KMS-11 (cell line): ENCODE measurements at regions not wholly inside any gene's neighbourhood (a gene's known extent, or its start where the extent isn't known, plus 50 kb on each side); places are given as distances from the start of the nearest gene placed in this dataset.
A peak's percentile ranks its signal among the peaks of the same experiment; 100 is the strongest.

Experiments used
- H2AFZ ChIP-seq: fragments of 200-600 bp; sonication (generic); 2 replicates; pipeline ENCODE4 v1.6.1; 2016; ENCODE audit warnings: antibody characterized with exemption, mixed run types, low read depth
- H3K27ac ChIP-seq: fragments of 200-600 bp; sonication (generic); 2 replicates; pipeline ENCODE4 v1.6.1; 2016; ENCODE audit warnings: mild to moderate bottlenecking, mixed run types
- H3K27me3 ChIP-seq: fragments of 200-600 bp; sonication (generic); 2 replicates; pipeline ENCODE4 v1.6.1; 2017; ENCODE audit warnings: mild to moderate bottlenecking, low read depth, mixed run types, moderate library complexity; ENCODE audit not compliant: insufficient read depth
- H3K36me3 ChIP-seq: fragments of 200-600 bp; sonication (generic); 2 replicates; pipeline ENCODE4 v1.6.1; 2017; ENCODE audit warnings: mild to moderate bottlenecking, mixed run types; ENCODE audit not compliant: insufficient read depth
- H3K4me1 ChIP-seq: fragments of 200-600 bp; sonication (generic); 2 replicates; pipeline ENCODE4 v1.6.1; 2016; ENCODE audit warnings: mild to moderate bottlenecking, low read depth, mixed run types; ENCODE audit not compliant: poor library complexity, severe bottlenecking
- H3K4me2 ChIP-seq: fragments of 200-600 bp; sonication (generic); 2 replicates; pipeline ENCODE4 v1.7.0; 2016; ENCODE audit warnings: mild to moderate bottlenecking, mixed run types
- H3K4me3 ChIP-seq: fragments of 200-600 bp; sonication (generic); IDR thresholded peaks from 2 replicates; pipeline ENCODE4 v1.6.1; 2017; ENCODE audit warnings: low read depth, low read length, mixed read lengths; ENCODE audit not compliant: insufficient read depth
- H3K79me2 ChIP-seq: fragments of 200-600 bp; sonication (generic); 2 replicates; pipeline ENCODE4 v1.6.1; 2016; ENCODE audit warnings: low read depth, mixed run types; ENCODE audit not compliant: insufficient read depth
- H3K9ac ChIP-seq: fragments of 200-600 bp; sonication (generic); 2 replicates; pipeline ENCODE4 v1.6.1; 2016; ENCODE audit warnings: mild to moderate bottlenecking, mixed run types
- H4K20me1 ChIP-seq: fragments of 200-600 bp; sonication (generic); 2 replicates; pipeline ENCODE4 v1.6.1; 2016; ENCODE audit warnings: mild to moderate bottlenecking, mixed run types; ENCODE audit not compliant: insufficient read depth
- TF ChIP-seq, protein P1 (sequence below): fragments of 200-600 bp; sonication (generic); conservative IDR thresholded peaks from 2 replicates; pipeline ENCODE4 v1.6.1; 2017; ENCODE audit warnings: low read depth, mild to moderate bottlenecking, antibody characterized with exemption, low read length, moderate library complexity, mixed read lengths

DNA sequence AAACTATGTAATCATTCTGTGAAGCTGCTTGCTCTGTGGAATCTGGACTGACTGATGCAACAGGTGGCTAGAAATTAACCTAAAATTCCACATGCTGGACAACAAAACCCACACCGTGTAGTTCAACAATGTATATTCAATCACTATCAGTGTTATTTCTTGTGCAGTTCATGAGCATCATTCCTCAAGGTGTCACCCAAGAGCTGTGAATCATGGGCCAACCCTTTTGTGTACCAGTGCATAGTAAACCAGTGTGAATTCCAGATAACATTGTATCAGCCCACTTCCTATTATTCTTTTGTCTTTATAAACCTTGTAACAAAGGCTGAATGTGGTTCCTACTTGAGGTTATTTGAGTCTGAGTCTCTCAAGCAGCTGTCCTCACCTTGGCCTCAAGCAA, 905.2 kb upstream of the ZNF722 start:
- no peak overlapping the region for H3K27ac ChIP-seq
- H3K79me2 ChIP-seq: no peaks in the 10 kb centered on the region
- H3K4me3 ChIP-seq: no peak overlapping the region
- TF ChIP-seq, protein P1, sequence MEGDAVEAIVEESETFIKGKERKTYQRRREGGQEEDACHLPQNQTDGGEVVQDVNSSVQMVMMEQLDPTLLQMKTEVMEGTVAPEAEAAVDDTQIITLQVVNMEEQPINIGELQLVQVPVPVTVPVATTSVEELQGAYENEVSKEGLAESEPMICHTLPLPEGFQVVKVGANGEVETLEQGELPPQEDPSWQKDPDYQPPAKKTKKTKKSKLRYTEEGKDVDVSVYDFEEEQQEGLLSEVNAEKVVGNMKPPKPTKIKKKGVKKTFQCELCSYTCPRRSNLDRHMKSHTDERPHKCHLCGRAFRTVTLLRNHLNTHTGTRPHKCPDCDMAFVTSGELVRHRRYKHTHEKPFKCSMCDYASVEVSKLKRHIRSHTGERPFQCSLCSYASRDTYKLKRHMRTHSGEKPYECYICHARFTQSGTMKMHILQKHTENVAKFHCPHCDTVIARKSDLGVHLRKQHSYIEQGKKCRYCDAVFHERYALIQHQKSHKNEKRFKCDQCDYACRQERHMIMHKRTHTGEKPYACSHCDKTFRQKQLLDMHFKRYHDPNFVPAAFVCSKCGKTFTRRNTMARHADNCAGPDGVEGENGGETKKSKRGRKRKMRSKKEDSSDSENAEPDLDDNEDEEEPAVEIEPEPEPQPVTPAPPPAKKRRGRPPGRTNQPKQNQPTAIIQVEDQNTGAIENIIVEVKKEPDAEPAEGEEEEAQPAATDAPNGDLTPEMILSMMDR: peak; percentile 22; the same call in 1 of the 2 replicates
- no peak overlapping the region for H2AFZ ChIP-seq
- H3K4me2 ChIP-seq: no peak overlapping the region
- no peaks in the 10 kb centered on the region for H3K27me3 ChIP-seq
- no peaks in the 10 kb centered on the region for H4K20me1 ChIP-seq
- H3K9ac ChIP-seq: no peak overlapping the region
- H3K4me1 ChIP-seq: no peaks in the 10 kb centered on the region
- no peaks in the 10 kb centered on the region for H3K36me3 ChIP-seq

DNA sequence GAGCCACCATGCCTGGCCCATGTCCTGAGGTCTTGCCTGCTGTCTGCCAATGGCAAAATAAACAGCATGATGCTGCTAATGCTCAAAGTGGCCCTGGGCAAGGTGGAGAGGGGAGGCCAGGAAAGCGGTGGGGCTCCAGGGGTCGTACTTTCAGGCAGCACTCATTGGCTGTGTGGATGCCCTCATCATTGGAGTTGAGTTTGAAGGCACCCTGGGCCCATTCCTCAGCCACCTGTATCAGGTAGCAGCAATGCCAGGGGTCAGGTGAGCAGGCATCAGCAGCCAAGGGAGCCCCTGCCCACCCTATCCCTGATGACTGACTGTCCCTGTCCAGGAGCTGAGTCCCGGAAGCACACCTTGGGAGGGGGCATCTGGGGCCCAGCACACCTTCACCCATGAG, 902.5 kb upstream of the ZNF722 start:
- Histone ChIP-seq H3K9ac (no peak overlapping the region), H3K79me2 (no peaks in the 10 kb centered on the region), H3K4me2 (no peak overlapping the region), H3K4me3 (no peak overlapping the region), H3K36me3 (no peaks in the 10 kb centered on the region), H3K27ac (no peak overlapping the region), H2AFZ (no peak overlapping the region), H4K20me1 (no peaks in the 10 kb centered on the region), H3K4me1 (no peaks in the 10 kb centered on the region), H3K27me3 (no peaks in the 10 kb centered on the region)
- TF ChIP-seq, protein P1: no peak

DNA sequence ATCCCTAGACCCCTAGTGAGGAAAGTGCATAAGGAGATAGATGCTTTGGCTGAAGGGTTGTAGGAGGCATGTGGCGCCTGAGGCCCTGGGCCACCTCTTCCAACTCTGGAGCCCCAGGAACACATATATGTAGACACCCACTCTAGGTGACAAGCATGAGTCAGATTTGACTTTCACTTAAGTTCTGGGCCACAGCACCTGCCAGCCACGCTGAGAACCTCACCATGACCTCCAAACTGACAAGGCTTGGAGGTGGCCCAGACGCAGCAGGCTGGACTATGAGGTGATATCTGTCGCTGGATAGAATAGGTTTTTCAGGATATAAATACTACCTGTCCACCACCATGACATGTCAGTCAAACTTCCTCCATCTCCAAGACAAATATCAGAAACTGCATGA, 894.0 kb upstream of the ZNF722 start:
- Histone ChIP-seq H3K79me2 (no peaks in the 10 kb centered on the region), H3K4me3 (no peak overlapping the region), H3K36me3 (no peaks in the 10 kb centered on the region), H2AFZ (no peak overlapping the region), H3K4me2 (no peak overlapping the region), H3K27ac (no peak overlapping the region), H4K20me1 (no peaks in the 10 kb centered on the region), H3K27me3 (no peaks in the 10 kb centered on the region), H3K4me1 (no peaks in the 10 kb centered on the region), H3K9ac (no peak overlapping the region)
- TF ChIP-seq, protein P1: no peak

DNA sequence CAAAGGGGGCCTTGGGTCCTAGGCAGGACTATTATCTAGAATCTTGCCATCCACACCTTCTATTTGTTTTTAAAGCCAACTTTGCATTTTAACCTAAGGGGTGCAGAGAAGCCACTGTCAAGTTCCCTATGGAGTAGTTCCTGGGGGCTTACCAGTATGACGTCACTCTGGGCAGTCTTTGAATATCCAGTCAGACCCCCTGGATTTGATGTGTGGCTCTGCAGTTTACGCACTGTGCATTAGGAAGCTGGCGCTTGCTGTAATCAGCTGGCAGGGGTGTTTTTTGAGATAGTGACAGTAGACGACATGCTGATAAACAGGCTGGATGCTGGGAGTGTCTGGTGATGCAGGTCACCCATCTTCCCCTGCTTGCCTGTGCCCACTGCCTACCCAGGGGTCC, 892.7 kb upstream of the ZNF722 start:
- Histone ChIP-seq H3K36me3 (no peaks in the 10 kb centered on the region), H3K27me3 (no peaks in the 10 kb centered on the region), H3K79me2 (no peaks in the 10 kb centered on the region), H3K9ac (no peak overlapping the region), H4K20me1 (no peaks in the 10 kb centered on the region), H3K4me2 (no peak overlapping the region), H3K4me3 (no peak overlapping the region), H3K27ac (no peak overlapping the region), H3K4me1 (no peaks in the 10 kb centered on the region), H2AFZ (no peak overlapping the region)
- TF ChIP-seq, protein P1: no peak
